Kidney (tissue), 13 donors: ENCODE measurements at regions not wholly inside any gene's neighbourhood (a gene's known extent, or its start where the extent isn't known, plus 50 kb on each side); places are given as distances from the start of the nearest gene placed in this dataset.

Experiments used
- DNase-seq, 5 donors: peaks; one replicate each; pipeline ENCODE4 v3.0.0-alpha.2; 2013 to 2020
- FAIRE-seq: peaks from 2 replicates; lab custom pipeline; 2012; peaks lifted over from hg19 to GRCh38; lab: Jason Lieb, UNC
- H3K27ac ChIP-seq, 2 donors: one replicate each; pipeline ENCODE4 v1.7.0; 2013; ENCODE audit warnings: low read depth in 2 of 2, low read length in 2 of 2, inconsistent platforms in 1 of 2
- H3K27me3 ChIP-seq: one replicate; pipeline ENCODE4 v1.7.1; 2013; ENCODE audit warnings: low read length, inconsistent platforms; ENCODE audit not compliant: control insufficient read depth, insufficient read depth
- H3K36me3 ChIP-seq, 3 donors: one replicate each; pipeline versions ENCODE4 v1.7.0 to v1.7.1; 2013; ENCODE audit warnings: low read length in 3 of 3, control low read depth in 1 of 3, inconsistent platforms in 1 of 3; ENCODE audit not compliant: insufficient read depth in 3 of 3, control insufficient read depth in 2 of 3
- H3K4me1 ChIP-seq, 3 donors: one replicate each; pipeline versions ENCODE4 v1.7.0 to v1.7.1; 2013; ENCODE audit warnings: low read length in 3 of 3, inconsistent platforms in 1 of 3, low read depth in 1 of 3; ENCODE audit not compliant: control insufficient read depth in 2 of 3, insufficient read depth in 2 of 3
- H3K4me3 ChIP-seq, 3 donors: one replicate each; pipeline versions ENCODE4 v1.7.0 to v1.8.1; 2013; ENCODE audit warnings: low read length in 3 of 3, control low read depth in 1 of 3, inconsistent platforms in 1 of 3
- H3K9ac ChIP-seq, 3 donors: one replicate each; pipeline versions ENCODE4 v1.7.0 to v1.7.1; 2013; ENCODE audit warnings: low read length in 3 of 3, control low read depth in 1 of 3, inconsistent platforms in 1 of 3
- H3K9me3 ChIP-seq, 3 donors: one replicate each; pipeline versions ENCODE4 v1.7.0 to v1.7.1; 2013; ENCODE audit warnings: low read length in 3 of 3, control low read depth in 1 of 3, inconsistent platforms in 1 of 3; ENCODE audit not compliant: control insufficient read depth in 2 of 3, insufficient read depth in 1 of 3
- intact Hi-C: fragments of 100-400 bp; cut with DNase I; formaldehyde crosslinking; loops from one replicate; pipeline ENCODE4 v1.11.1; 2022
- TF ChIP-seq, protein P1 (sequence below): IDR thresholded peaks from 3 replicates; pipeline ENCODE4 v1.5.1; 2012; ENCODE audit warnings: mild to moderate bottlenecking, moderate library complexity, borderline replicate concordance; ENCODE audit not compliant: insufficient read depth; ENCODE audit errors: extremely low read depth
- donor health status: control.
- donor health status: control.
- donor health status: control.
- donor health status: control.
- donor health status: control.
- donor health status: DM: yes; HTN: yes; CAD: no.
- donor health status: Normal renal cell carcinoma (clear cell type).

DNA sequence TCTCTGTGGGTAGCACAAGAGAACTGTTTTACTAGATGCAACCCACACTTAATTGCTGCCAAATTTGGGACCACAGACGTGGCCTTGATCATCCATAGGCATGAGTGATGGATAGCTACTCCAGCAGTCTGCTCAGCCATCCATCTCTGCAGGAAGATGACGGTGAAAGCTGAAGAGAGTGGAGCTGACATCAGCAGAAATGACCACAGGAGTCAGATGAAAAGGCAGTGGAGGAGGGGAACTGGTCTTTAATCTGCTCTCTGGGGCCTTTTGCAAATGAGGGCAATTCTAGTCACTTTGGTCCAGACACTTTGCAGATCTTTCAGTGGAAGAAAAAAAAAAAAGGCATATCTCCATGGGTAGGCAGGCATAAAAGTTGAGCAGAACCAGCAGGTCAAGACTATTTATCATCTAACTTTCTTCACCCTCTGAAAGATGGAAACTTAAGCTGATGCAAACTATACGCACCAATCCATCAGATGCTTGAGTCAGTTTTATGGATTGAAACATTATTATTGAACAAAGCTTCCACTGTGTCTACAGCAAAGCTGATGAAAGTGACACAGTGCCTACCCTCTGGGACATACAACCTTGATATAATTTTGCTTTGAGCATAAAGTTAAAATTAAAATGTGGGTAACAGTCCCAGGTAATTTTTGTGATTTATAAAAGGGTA lies 281.6 kb upstream of the OBI1 start:
- H3K36me3 ChIP-seq: no peaks in the 10 kb centered on the region
- TF ChIP-seq, protein P1, sequence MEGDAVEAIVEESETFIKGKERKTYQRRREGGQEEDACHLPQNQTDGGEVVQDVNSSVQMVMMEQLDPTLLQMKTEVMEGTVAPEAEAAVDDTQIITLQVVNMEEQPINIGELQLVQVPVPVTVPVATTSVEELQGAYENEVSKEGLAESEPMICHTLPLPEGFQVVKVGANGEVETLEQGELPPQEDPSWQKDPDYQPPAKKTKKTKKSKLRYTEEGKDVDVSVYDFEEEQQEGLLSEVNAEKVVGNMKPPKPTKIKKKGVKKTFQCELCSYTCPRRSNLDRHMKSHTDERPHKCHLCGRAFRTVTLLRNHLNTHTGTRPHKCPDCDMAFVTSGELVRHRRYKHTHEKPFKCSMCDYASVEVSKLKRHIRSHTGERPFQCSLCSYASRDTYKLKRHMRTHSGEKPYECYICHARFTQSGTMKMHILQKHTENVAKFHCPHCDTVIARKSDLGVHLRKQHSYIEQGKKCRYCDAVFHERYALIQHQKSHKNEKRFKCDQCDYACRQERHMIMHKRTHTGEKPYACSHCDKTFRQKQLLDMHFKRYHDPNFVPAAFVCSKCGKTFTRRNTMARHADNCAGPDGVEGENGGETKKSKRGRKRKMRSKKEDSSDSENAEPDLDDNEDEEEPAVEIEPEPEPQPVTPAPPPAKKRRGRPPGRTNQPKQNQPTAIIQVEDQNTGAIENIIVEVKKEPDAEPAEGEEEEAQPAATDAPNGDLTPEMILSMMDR: no peak
- intact Hi-C loops: no loop called here
- DNase-seq (no peak), FAIRE-seq (no peak)
- no peaks in the 10 kb centered on the region for H3K27me3 ChIP-seq
- no peaks in the 10 kb centered on the region for H3K4me1 ChIP-seq
- no peaks in the 10 kb centered on the region for H3K9me3 ChIP-seq
- H3K4me3 ChIP-seq: no peak overlapping the region
- H3K9ac ChIP-seq: no peak overlapping the region
- H3K27ac ChIP-seq: no peak overlapping the region

DNA sequence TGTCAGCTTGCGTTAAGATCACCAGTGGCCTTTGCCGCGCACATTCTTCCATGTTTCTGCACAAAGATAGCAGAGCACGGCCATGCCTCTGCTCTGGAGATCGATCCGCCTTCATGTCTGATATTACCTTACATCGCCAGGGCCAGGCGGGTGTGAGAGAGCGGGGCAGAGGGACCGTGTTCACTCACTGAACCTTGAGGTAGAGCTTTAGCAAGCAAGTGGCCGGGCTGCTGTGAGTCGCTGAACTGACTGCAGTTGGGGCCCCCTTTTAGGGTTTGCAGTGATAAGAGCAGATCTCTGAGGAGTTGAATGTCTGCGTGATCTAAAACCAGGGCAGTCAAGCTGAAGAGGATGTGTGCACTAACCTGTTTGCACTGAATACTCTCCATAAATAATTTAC lies 275.4 kb upstream of the OBI1 start:
- intact Hi-C loops: no loop called here
- no peaks in the 10 kb centered on the region for H3K36me3 ChIP-seq
- TF ChIP-seq, protein P1: no peak
- H3K9ac ChIP-seq: no peak overlapping the region
- no peak overlapping the region for H3K27ac ChIP-seq
- DNase-seq: peak in 2 of 5 donors; percentile 1 to 21
- no peak for FAIRE-seq
- no peaks in the 10 kb centered on the region for H3K27me3 ChIP-seq
- no peaks in the 10 kb centered on the region for H3K9me3 ChIP-seq
- no peak overlapping the region for H3K4me3 ChIP-seq
- no peaks in the 10 kb centered on the region for H3K4me1 ChIP-seq

DNA sequence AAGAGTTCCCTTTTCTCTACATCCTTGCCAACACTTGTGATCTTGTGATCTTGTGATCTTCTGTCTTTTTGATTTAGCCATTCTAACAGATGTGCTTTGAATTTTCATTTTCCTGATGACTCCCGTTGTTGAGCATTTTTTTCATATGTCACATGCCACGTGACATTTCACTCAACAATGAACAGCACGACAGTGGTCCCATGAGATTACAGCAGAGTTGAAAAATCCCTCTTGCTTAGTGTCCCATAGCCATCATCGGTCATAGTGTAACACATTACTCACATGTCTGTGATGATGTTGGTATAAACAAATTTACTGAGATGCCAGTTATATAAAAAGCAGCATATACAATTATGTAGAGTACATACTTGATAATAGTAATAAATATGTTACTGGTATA lies 256.1 kb upstream of the OBI1 start:
- DNase-seq (no peak), FAIRE-seq (no peak)
- Histone ChIP-seq H3K4me1 (no peaks in the 10 kb centered on the region), H3K27me3 (no peaks in the 10 kb centered on the region), H3K9me3 (no peaks in the 10 kb centered on the region), H3K9ac (no peak overlapping the region), H3K36me3 (no peaks in the 10 kb centered on the region), H3K4me3 (no peak overlapping the region), H3K27ac (no peak overlapping the region)
- intact Hi-C loops: no loop called here
- TF ChIP-seq, protein P1: no peak

DNA sequence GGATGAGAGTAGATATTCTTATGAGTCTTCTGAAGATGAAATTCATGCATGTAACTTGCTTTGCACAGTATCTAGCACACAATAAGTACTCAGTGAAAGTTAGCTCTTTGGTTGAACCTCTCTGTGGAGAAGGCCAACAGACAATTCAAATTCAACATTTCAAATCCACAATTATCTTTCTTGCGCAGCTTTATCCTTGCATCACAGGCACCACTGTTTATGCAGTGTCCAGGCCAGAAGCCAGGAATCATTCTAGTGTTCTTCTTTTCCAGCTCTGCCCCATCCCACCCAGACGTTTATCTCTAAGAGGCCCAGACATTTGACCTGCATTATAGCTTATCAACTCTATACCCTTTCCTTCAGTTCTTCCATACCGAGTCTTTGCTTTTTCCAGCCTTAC lies 254.7 kb upstream of the OBI1 start:
- no peak overlapping the region for H3K27ac ChIP-seq
- no peak overlapping the region for H3K4me3 ChIP-seq
- H3K9ac ChIP-seq: no peak overlapping the region
- no peaks in the 10 kb centered on the region for H3K27me3 ChIP-seq
- no peak for DNase-seq
- TF ChIP-seq, protein P1: no peak
- FAIRE-seq: no peak
- intact Hi-C loops: no loop called here
- H3K36me3 ChIP-seq: no peaks in the 10 kb centered on the region
- H3K9me3 ChIP-seq: no peaks in the 10 kb centered on the region
- no peaks in the 10 kb centered on the region for H3K4me1 ChIP-seq
